ENCODE measurements at regions not wholly inside any gene's neighbourhood (a gene's known extent, or its start where the extent isn't known, plus 50 kb on each side); places are given as distances from the start of the nearest gene placed in this dataset.
"Not testable (repeated sequence)": the region's sequence is repeated elsewhere in the genome, so short reads cannot be mapped to it uniquely, and the experiment has no call there.

DNA sequence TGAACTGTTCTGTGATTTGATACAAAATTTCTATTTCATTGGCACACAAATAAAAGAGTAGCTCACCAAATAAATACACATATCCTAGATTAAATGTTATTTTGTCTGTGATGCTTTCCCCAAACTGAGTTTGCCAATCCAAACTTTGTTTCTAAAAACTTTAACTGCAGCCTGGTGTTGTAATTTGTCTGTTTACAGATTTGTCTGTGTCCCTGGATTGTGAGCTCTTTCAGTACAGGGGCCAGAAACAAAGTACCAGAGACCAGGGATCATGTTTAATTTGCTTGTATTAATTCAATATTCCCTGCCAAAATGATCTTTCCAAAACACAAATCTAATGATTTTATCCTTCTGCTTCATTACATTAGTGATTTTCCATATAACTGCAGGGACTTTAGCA is 1044.6 kb upstream of the GJE1 start:
- H3K27ac ChIP-seq: no peak overlapping the region
- TF ChIP-seq ZFX (IDR thresholded peaks at IDR 0.05; ENCODE audit: borderline replicate concordance): no peak
- TF ChIP-seq, protein P1, sequence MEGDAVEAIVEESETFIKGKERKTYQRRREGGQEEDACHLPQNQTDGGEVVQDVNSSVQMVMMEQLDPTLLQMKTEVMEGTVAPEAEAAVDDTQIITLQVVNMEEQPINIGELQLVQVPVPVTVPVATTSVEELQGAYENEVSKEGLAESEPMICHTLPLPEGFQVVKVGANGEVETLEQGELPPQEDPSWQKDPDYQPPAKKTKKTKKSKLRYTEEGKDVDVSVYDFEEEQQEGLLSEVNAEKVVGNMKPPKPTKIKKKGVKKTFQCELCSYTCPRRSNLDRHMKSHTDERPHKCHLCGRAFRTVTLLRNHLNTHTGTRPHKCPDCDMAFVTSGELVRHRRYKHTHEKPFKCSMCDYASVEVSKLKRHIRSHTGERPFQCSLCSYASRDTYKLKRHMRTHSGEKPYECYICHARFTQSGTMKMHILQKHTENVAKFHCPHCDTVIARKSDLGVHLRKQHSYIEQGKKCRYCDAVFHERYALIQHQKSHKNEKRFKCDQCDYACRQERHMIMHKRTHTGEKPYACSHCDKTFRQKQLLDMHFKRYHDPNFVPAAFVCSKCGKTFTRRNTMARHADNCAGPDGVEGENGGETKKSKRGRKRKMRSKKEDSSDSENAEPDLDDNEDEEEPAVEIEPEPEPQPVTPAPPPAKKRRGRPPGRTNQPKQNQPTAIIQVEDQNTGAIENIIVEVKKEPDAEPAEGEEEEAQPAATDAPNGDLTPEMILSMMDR (IDR thresholded peaks at IDR 0.05): no peak

DNA sequence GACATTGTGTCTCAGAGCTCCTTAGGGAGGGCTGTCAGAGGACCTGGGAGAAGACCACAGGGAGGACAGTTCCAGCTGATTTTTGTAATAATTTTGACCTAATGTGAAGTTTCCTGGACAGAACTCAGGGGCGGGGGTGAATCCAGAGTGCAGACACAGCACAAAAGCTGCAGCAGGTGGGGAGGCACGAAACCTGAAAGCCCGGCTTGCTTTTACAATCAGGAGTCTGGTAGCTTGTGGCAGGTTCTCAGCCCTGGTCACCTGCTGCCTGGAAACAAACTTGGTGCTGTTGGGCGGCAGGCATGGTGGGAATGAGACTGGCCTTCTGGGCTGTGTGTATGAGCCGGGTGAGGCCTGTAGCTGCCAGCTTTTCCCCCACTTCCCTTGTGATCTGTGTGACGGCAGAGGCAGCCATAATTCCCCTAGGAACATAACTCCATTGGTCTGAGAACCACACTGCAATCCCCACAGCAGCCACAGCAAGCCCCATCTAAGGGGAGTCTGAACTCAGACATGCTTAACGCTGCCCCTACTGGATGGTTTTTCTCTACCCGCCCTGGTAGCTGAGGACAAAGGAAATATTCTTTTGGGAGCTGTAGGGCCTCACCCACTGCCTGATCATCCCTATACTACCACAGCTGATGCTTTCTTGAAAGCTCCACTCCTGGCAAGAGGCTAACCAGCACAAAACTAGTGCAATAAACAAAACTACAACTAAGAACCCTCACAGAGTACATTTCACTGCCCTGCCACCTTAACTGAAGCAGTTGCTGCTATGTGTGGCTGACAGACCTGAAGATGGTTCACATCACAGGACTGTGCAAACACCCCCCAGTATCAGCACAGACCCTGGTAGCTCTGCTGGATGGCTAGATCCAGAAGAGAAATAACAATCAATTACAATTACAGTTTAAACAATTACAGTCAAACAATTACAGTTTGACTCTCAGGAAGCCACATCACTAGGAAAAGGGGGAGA is 1055.1 kb upstream of the GJE1 start:
- TF ChIP-seq, protein P1 (IDR thresholded peaks at IDR 0.05): peak; percentile 36
- no peak for TF ChIP-seq ZFX (IDR thresholded peaks at IDR 0.05; ENCODE audit: borderline replicate concordance)

DNA sequence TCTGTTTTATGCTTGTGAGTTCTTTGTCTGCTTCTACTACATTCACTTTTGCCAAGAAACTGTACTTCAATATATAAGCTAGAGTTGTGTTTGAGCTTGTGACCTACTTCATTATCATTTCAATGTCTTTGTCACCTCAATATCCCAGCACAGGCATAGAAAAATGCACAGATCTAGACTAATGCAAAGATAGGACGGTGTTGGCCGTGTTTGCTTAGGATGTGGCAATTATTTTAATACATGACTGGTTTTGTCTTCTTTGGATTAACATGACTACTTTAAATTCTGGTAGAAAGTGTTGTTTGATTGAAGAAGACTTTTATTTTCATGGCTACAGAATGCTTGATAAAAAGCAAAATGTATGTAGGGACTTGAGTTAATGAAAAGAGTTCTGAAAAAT is 1075.0 kb upstream of the GJE1 start:
- no peak for TF ChIP-seq ZFX (IDR thresholded peaks at IDR 0.05; ENCODE audit: borderline replicate concordance)
- TF ChIP-seq, protein P1 (IDR thresholded peaks at IDR 0.05): no peak

More for the DNA sequence above, 1055.1 kb upstream of the GJE1 start:
- no peak overlapping the region for H3K27ac ChIP-seq

DNA sequence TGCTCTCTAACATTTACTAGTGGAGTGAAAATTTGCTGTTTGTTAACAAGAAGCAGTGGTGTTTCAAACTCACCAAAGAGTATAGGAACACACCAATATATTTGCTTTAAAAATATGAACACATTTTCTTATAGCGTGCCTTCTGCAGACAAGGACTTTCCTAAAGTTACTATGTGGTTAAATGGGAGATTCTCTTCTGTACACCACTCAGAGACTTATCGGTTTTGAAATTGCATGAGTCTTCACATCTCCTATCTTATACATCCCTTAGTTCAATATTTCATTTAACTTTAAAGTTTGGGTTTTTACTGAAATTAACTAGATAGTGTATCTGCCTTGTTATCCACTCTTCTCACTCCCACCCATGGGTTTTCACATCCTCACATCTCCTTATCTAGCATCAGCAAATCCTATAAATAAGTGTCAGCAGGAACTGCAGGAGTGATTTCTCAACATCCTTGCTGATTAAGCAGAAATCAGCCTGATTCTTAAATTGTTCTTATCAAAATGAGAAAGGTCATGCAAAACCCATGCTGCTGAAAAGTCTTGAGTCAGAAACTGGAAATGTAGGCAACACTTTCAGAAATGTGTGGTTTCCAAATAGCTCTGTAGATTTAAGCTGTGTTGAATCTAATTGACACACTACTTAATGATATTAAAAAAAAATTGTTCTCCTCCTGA is 1075.6 kb upstream of the GJE1 start:
- no peak overlapping the region for H3K27ac ChIP-seq
- no peak for TF ChIP-seq ZFX (IDR thresholded peaks at IDR 0.05; ENCODE audit: borderline replicate concordance)
- TF ChIP-seq, protein P1 (IDR thresholded peaks at IDR 0.05): no peak

More for the DNA sequence above, 1075.0 kb upstream of the GJE1 start:
- no peak overlapping the region for H3K27ac ChIP-seq

DNA sequence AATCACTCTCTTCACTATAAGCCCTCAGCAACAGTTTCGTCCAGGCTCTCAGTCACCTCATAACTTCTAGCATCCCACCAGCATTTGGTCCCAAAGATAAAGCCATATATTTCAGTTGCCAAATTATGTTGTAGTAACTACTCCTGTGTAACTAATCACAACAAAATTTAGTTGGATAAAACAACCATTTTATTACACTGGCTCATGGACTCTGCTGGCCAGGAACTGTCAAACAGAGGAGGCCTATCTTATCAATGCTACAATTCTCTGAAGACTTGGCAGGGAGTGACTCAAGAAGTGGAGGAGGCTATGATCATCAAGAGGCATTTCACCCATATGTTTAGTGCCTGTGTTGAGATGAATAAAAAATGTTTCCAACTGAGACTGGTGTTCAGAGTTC is 1082.3 kb upstream of the GJE1 start:
- H3K27ac ChIP-seq: no peak overlapping the region
- TF ChIP-seq ZFX (IDR thresholded peaks at IDR 0.05; ENCODE audit: borderline replicate concordance): no peak
- TF ChIP-seq, protein P1 (IDR thresholded peaks at IDR 0.05): no peak

DNA sequence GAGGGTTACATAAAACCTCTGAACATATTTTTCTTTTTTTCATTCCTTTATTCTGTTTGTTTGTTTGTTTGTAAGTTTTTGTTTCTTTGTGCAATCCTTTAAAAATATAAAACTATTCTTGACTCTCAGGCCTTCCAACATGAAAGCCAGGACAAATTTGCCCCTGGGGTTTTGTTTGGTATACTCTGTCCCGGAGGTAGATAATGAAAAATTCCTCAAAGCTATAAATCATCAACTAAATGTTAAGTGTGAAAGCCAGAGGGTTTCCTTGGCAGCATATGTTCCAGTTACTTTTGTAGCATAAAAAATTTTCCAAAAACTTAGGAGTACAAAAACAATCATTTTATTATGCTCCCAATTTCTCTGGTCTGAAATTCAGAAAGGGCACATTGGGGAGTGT is 1084.3 kb upstream of the GJE1 start:
- TF ChIP-seq, protein P1 (IDR thresholded peaks at IDR 0.05): no peak
- no peak for TF ChIP-seq ZFX (IDR thresholded peaks at IDR 0.05; ENCODE audit: borderline replicate concordance)
- no peak overlapping the region for H3K27ac ChIP-seq

DNA sequence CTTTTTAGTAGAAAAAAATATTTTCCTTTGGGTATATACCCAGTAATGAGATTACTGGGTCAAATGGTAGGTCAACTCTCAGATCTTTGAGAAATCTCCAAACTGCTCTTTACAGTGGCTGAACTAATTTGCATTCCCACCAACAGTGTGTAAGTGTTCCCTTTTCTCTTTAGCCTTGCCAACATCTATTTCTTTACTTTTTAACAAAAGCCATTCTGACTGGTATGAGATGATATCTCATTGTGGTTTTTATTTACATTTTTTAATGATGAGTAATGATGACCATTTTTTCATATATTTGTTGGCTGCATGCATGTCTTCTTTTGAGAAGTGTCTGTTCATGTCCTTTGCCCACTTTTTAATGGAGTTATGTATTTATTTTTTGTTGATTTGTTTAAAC is 1086.2 kb upstream of the GJE1 start:
- not testable (repeated sequence) for H3K27ac ChIP-seq
